ENCODE measurements at regions not wholly inside any gene's neighbourhood (a gene's known extent, or its start where the extent isn't known, plus 50 kb on each side); places are given as distances from the start of the nearest gene placed in this dataset.

- no peak for DNase-seq (ENCODE audit: low read depth)
These were observed 264.2 kb downstream of the ZSWIM6 start for GRCh38 chr5:61596265-61596664.

- DNase-seq (ENCODE audit: low read depth) = no peak
These were observed 265.6 kb downstream of the ZSWIM6 start for GRCh38 chr5:61597684-61598083.

- DNase-seq (ENCODE audit: low read depth) = no peak
These were observed 266.1 kb downstream of the ZSWIM6 start for GRCh38 chr5:61598126-61598525.

GRCh38 chr5:61599370-61600122, 267.5 kb downstream of the ZSWIM6 start:
- DNase-seq (ENCODE audit: low read depth) = no peak

GRCh38 chr5:61600123-61600444, 268.0 kb downstream of the ZSWIM6 start:
- DNase-seq (ENCODE audit: low read depth) = no peak

- DNase-seq (ENCODE audit: low read depth) = no peak
These were observed 269.0 kb downstream of the ZSWIM6 start for GRCh38 chr5:61600945-61601511.

GRCh38 chr5:61603211-61603908, 271.3 kb downstream of the ZSWIM6 start:
- no peak for DNase-seq (ENCODE audit: low read depth)

- no peak for DNase-seq (ENCODE audit: low read depth)
These were observed 272.3 kb downstream of the ZSWIM6 start for GRCh38 chr5:61604076-61605025.

- DNase-seq (ENCODE audit: low read depth) = no peak
These were observed 278.0 kb downstream of the ZSWIM6 start for GRCh38 chr5:61609840-61610677.

GRCh38 chr5:61610678-61611024, 278.6 kb downstream of the ZSWIM6 start:
- DNase-seq (ENCODE audit: low read depth) = no peak

GRCh38 chr5:61612431-61612830, 280.4 kb downstream of the ZSWIM6 start:
- DNase-seq (ENCODE audit: low read depth) = no peak

- no peak for DNase-seq (ENCODE audit: low read depth)
These were observed 281.6 kb downstream of the ZSWIM6 start for GRCh38 chr5:61613679-61614078.

- DNase-seq (ENCODE audit: low read depth) = no peak
These were observed 282.5 kb downstream of the ZSWIM6 start for GRCh38 chr5:61614606-61615005.

GRCh38 chr5:61617039-61617438, 285.0 kb downstream of the ZSWIM6 start:
- no peak for DNase-seq (ENCODE audit: low read depth)

- DNase-seq (ENCODE audit: low read depth) = no peak
These were observed 286.0 kb downstream of the ZSWIM6 start for GRCh38 chr5:61617995-61618525.

- DNase-seq (ENCODE audit: low read depth) = no peak
These were observed 286.5 kb downstream of the ZSWIM6 start for GRCh38 chr5:61618577-61618976.

GRCh38 chr5:61619289-61619688, 287.2 kb downstream of the ZSWIM6 start:
- DNase-seq (ENCODE audit: low read depth) = no peak

GRCh38 chr5:61619777-61620518, 287.9 kb downstream of the ZSWIM6 start:
- no peak for DNase-seq (ENCODE audit: low read depth)

GRCh38 chr5:61620699-61621182, 288.7 kb downstream of the ZSWIM6 start:
- no peak for DNase-seq (ENCODE audit: low read depth)

GRCh38 chr5:61621202-61621650, 289.2 kb downstream of the ZSWIM6 start:
- DNase-seq (ENCODE audit: low read depth) = no peak
